GM12891 (cell line): ENCODE measurements at regions not wholly inside any gene's neighbourhood (a gene's known extent, or its start where the extent isn't known, plus 50 kb on each side); places are given as distances from the start of the nearest gene placed in this dataset.
"Not testable (repeated sequence)": the region's sequence is repeated elsewhere in the genome, so short reads cannot be mapped to it uniquely, and the experiment has no call there.

Experiments used
- DNase-seq: peaks from one replicate; pipeline ENCODE4 v3.0.0; 2011; ENCODE audit warnings: low spot score; ENCODE audit not compliant: insufficient read length
- FAIRE-seq: peaks from 2 replicates; lab custom pipeline; 2011; peaks lifted over from hg19 to GRCh38; lab: Jason Lieb, UNC
- PAX5 ChIP-seq: IDR thresholded peaks from 2 replicates; pipeline ENCODE4 v1.6.1; 2011; ENCODE audit warnings: low read length, moderate library complexity, mild to moderate bottlenecking; ENCODE audit not compliant: insufficient read depth, severe bottlenecking
- POLR2A ChIP-seq: IDR thresholded peaks from 2 replicates; pipeline ENCODE4 v1.6.1; 2011; ENCODE audit warnings: low read depth, low read length, control low read depth
- POLR2AphosphoS5 ChIP-seq: IDR thresholded peaks from 2 replicates; pipeline ENCODE4 v1.6.1; 2011; ENCODE audit warnings: low read depth, low read length, control low read depth
- POU2F2 ChIP-seq: IDR thresholded peaks from 2 replicates; pipeline ENCODE4 v1.6.1; 2011; ENCODE audit warnings: low read depth, mild to moderate bottlenecking, control low read depth, low read length, moderate library complexity
- SPI1 ChIP-seq: IDR thresholded peaks from 2 replicates; pipeline ENCODE4 v1.6.1; 2011; ENCODE audit warnings: low read depth, low read length, control low read depth
- TAF1 ChIP-seq: IDR thresholded peaks from 2 replicates; pipeline ENCODE4 v1.6.1; 2011; ENCODE audit warnings: low read depth, low read length, control low read depth

GRCh38 chr10:65033957-65034356 lies 1512.8 kb downstream of the REEP3 start:
- FAIRE-seq, result no peak
- no peak for DNase-seq
- TF ChIP-seq POU2F2, result no peak
- TF ChIP-seq PAX5, result no peak
- no peak for TF ChIP-seq SPI1
- no peak for TF ChIP-seq POLR2A
- no peak for TF ChIP-seq POLR2AphosphoS5
- TF ChIP-seq TAF1, result no peak

- TF ChIP-seq POLR2AphosphoS5 (no peak), POU2F2 (no peak), SPI1 (no peak), TAF1 (no peak), PAX5 (no peak), POLR2A (no peak)
- FAIRE-seq, result no peak
- DNase-seq, result no peak
These were observed 1519.6 kb downstream of the REEP3 start for GRCh38 chr10:65040796-65041195.

GRCh38 chr10:65041307-65041706 lies 1520.1 kb downstream of the REEP3 start:
- FAIRE-seq (no peak), DNase-seq (no peak)
- TF ChIP-seq TAF1 (no peak), PAX5 (no peak), SPI1 (no peak), POU2F2 (no peak), POLR2A (no peak), POLR2AphosphoS5 (no peak)

GRCh38 chr10:65042496-65042895 lies 1521.3 kb downstream of the REEP3 start:
- FAIRE-seq (no peak), DNase-seq (no peak)
- no peak for TF ChIP-seq POLR2A
- TF ChIP-seq PAX5, result no peak
- TF ChIP-seq SPI1, result no peak
- no peak for TF ChIP-seq POU2F2
- no peak for TF ChIP-seq TAF1

GRCh38 chr10:65046831-65047230 lies 1525.6 kb downstream of the REEP3 start:
- FAIRE-seq (no peak), DNase-seq (no peak)
- TF ChIP-seq POU2F2, result no peak
- no peak for TF ChIP-seq TAF1

DNA sequence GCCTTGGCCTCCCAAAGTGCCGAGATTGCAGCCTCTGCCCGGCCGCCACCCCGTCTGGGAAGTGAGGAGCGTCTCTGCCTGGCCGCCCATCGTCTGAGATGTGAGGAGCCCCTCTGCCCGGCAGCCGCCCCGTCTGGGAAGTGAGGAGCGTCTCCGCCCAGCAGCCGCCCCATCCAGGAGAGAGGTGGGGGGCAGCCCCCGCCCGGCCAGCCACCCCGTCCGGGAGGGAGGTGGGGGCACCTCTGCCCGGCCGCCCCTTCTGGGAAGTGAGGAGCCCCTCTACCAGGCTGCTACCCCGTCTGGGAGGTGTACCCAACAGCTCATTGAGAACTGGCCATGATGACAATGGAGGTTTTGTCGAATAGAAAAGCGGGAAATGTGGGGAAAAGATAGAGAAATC lies 1530.9 kb downstream of the REEP3 start:
- not testable (repeated sequence) for DNase-seq, FAIRE-seq

- not testable (repeated sequence) for FAIRE-seq, DNase-seq
These were observed 1532.2 kb downstream of the REEP3 start for GRCh38 chr10:65053397-65053796.

- FAIRE-seq, DNase-seq: not testable (repeated sequence)
These were observed 1532.7 kb downstream of the REEP3 start for GRCh38 chr10:65053831-65054351.

DNA sequence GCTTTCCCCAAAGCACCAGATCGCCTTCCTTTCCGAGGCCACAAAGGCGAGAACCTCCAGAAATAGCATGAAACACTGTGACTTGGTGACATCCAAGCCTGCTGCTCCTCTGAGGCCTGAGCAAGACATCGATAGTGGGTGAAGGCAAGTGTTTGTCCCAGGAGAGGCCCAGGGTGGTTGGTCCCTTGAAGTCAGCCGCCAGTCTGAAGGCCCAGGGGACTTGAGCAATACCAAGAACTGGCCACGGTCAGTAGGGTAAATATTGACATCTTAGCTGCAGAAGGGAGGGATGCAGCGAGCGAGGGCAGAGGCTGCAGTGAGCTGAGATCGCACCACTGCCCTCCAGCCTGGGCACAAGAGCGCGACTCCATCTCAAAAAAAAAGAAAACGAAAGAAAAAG lies 1533.5 kb downstream of the REEP3 start:
- not testable (repeated sequence) for FAIRE-seq, DNase-seq

DNA sequence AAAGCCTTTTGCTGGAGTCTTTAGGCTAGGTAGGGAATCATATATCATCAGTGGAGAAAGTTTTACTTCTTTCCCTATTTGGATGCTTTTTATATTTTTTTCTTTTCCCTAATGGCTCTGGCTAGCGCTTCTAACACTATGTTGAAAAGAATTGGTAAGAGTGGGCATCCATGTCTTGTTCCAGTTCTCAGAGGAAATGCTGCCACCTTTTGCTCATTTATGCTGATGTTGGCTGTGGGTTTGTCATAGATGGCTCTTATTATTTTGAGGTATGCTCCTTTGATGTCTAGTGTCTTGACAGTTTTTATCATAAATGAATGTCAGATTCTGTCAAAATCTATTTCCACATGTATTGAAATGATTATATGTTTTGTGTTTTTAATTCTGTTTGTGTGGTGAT lies 1544.1 kb downstream of the REEP3 start:
- TF ChIP-seq POLR2AphosphoS5 (no peak), TAF1 (no peak), SPI1 (no peak), PAX5 (no peak), POU2F2 (no peak), POLR2A (no peak)
- no peak for DNase-seq
- no peak for FAIRE-seq

DNA sequence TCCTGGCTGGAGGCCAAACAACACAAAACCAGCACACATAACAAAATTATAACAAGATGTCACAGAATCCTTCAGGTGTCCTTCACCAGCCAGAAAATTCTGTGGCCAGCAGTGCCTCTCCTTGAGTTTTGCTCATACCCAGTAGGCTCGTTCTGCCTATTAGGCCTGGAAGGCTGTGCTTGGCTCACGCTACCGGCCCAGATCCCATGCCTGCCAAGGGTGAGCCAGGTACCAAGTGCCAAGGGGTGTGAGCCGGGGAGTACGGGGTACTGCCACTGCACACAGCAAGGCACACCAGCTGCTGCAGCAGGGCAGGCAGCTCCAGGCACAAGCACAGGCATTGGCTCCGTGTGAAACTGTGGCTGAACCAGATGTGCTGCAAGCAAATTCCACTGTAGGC lies 1562.0 kb downstream of the REEP3 start:
- DNase-seq, result no peak
- TF ChIP-seq POU2F2, result no peak
- no peak for TF ChIP-seq POLR2AphosphoS5
- no peak for TF ChIP-seq TAF1
- TF ChIP-seq PAX5, result no peak
- TF ChIP-seq POLR2A, result no peak
- TF ChIP-seq SPI1, result no peak
- FAIRE-seq, result no peak

DNA sequence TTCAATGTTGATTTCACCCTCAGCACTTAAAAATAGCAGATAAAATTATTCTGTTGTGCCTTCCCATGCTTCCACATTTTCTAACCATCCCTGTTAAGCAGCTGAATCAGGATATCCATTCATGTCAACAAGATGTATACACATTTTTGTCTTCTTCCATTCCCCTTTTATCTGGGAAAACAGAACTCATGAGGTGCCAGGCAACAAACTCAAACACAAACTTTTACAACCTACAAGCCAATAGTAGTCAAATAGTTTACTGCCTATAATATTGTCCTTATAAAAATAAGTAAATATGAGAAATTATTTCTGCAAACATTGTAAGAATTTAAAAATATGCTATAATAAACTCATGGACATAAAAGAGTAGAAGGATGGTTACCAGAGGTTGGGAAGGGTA lies 1569.8 kb downstream of the REEP3 start:
- DNase-seq (no peak), FAIRE-seq (no peak)
- TF ChIP-seq PAX5 (no peak), POLR2AphosphoS5 (no peak), POLR2A (no peak), TAF1 (no peak), SPI1 (no peak), POU2F2 (no peak)
